AG04450 (cell line): ENCODE measurements at regions not wholly inside any gene's neighbourhood (a gene's known extent, or its start where the extent isn't known, plus 50 kb on each side); places are given as distances from the start of the nearest gene placed in this dataset.

Experiments used
- CTCF ChIA-PET: fragments of 300-600, 350-600 bp; formaldehyde crosslinking; extraction: SDS; loops from one replicate; lab custom pipeline; 2022; ENCODE audit warnings: antibody characterized with exemption, inconsistent platforms; lab: Charles Lee
- POLR2A ChIA-PET: fragments of 350-600 bp; formaldehyde crosslinking; extraction: SDS; loops from one replicate; lab custom pipeline; 2021; ENCODE audit warnings: antibody characterized with exemption, inconsistent platforms; lab: Yijun Ruan, JAX
- DNase-seq: peaks from one replicate; pipeline ENCODE4 v3.0.0-alpha.2; 2011; ENCODE audit warnings: low read depth, low spot score
- H3K27ac ChIP-seq: one replicate; pipeline ENCODE4 v1.5.1; 2012; ENCODE audit warnings: low read depth, low read length, control low read depth
- H3K27me3 ChIP-seq: one replicate; pipeline ENCODE4 v1.6.0; 2012; ENCODE audit warnings: low read length; ENCODE audit not compliant: control insufficient read depth, insufficient read depth
- H3K4me3 ChIP-seq: 2 replicates; pipeline ENCODE4 v1.5.1; 2011; ENCODE audit warnings: mild to moderate bottlenecking, low read depth, low read length, control low read depth
- H3K9me3 ChIP-seq: 2 replicates; pipeline ENCODE4 v1.5.1; 2012; ENCODE audit warnings: low read length; ENCODE audit not compliant: control insufficient read depth, insufficient read depth
- TF ChIP-seq, protein P1 (sequence below): IDR thresholded peaks from 2 replicates; pipeline ENCODE4 v1.5.1; 2011; ENCODE audit warnings: low read depth, low read length, control low read depth, inconsistent platforms

DNA sequence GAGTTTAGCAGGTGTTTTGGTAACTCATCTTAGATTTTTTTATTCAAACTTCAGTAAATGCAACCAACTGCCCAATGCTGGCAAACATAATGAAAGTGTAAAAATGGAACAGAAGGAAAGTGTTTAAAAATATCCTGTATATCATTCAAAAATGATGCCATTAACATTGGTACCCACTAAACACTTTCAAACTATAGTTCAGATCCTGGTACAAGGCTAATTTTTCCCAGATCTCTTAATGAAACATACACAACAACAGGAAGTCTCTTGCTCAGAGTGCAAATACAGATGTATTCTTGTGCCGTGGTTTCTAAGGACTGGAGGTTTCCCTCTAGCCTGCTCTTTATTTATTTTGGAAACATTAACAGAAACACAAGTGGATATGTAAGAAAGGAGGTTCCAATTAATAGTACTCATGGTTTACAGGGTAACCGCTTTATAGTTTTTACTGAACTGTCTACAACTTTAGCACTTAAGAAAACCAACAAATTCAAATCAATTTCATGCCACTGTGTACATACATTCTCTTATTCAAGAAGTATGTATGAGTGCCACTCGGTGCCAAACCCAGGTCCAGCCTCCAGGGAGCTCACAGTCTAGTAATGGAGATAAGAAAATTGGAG lies 176.0 kb upstream of the AKR1E2 start:
- ChIA-PET POLR2A (no interaction called here), CTCF (no interaction called here)
- Histone ChIP-seq H3K27ac (no peak overlapping the region), H3K9me3 (no peaks in the 10 kb centered on the region), H3K27me3 (no peaks in the 10 kb centered on the region), H3K4me3 (no peak overlapping the region)
- TF ChIP-seq, protein P1, sequence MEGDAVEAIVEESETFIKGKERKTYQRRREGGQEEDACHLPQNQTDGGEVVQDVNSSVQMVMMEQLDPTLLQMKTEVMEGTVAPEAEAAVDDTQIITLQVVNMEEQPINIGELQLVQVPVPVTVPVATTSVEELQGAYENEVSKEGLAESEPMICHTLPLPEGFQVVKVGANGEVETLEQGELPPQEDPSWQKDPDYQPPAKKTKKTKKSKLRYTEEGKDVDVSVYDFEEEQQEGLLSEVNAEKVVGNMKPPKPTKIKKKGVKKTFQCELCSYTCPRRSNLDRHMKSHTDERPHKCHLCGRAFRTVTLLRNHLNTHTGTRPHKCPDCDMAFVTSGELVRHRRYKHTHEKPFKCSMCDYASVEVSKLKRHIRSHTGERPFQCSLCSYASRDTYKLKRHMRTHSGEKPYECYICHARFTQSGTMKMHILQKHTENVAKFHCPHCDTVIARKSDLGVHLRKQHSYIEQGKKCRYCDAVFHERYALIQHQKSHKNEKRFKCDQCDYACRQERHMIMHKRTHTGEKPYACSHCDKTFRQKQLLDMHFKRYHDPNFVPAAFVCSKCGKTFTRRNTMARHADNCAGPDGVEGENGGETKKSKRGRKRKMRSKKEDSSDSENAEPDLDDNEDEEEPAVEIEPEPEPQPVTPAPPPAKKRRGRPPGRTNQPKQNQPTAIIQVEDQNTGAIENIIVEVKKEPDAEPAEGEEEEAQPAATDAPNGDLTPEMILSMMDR: no peak
- no peak for DNase-seq

DNA sequence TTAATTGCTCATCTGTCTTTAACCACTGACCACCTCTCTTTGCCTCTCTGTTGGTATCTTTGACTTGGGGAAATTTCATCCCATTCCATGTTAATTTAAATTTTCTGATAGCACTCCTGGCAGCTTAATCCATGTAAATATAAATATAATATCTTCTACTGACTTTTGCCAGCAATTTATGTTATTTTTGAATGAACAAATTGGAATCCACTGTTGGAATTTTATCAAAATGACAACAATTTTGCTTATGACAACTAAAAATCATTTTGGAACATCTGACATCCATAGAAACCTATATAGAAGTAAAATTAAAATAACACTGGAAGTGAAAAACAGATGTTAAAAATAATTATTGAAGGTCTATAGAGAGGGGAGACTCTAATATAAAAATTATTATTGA lies 176.5 kb upstream of the AKR1E2 start:
- H3K9me3 ChIP-seq: no peaks in the 10 kb centered on the region
- H3K27ac ChIP-seq: no peak overlapping the region
- H3K27me3 ChIP-seq: no peaks in the 10 kb centered on the region
- DNase-seq: no peak
- TF ChIP-seq, protein P1: no peak
- CTCF ChIA-PET: no interaction called here
- H3K4me3 ChIP-seq: no peak overlapping the region
- POLR2A ChIA-PET: no interaction called here

DNA sequence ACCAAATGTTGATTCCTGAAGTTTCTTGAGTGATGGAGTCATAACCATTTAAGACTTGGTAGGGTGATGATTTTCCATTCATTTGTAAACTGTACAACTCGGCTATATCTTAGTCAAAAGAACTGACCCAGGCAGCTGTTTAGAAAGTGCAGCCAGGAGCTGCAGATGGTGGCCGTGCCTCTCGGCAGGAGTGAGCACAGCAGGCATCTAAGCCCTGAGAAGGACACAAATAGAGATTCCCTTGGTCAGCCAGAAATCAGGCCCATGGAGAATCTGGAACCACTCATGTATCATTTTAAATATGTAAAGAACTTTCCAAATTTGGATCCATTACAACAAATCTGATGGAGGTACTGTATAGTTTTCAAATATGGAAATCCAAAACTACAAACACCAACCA lies 177.0 kb upstream of the AKR1E2 start:
- POLR2A ChIA-PET: no interaction called here
- H3K9me3 ChIP-seq: no peaks in the 10 kb centered on the region

DNA sequence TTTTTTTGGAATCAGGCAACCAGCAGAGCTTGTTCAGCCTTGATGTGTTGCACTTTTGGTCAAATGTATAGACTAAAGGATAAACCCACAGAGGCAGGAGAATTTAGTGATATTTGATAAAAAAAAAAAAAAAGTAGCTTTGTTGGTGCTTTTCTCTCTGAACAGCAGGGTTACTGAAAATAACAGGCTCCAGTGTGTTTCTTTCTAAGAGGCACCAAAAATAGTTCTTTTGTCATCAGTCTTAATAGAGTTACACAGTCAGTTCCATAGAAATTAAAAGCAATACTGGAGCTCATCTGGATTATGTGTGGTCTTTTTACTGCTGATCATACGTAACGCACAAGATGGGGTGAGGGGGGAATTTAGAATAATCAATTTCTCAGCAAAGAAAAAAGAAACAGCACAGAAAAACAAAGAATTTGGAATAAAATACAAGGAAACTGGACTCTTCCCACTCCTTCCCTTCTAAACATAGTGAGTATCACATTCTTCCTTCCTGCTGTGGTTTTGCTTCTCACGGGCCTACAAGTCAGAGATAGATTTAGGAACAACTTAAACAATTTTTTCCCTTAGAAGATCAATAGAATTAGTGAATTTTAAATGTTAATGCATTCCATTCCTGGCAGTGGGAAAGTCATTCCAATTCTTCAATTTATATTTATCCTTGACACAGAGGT lies 178.8 kb upstream of the AKR1E2 start:
- Histone ChIP-seq H3K27ac (no peak overlapping the region), H3K27me3 (no peaks in the 10 kb centered on the region), H3K9me3 (no peaks in the 10 kb centered on the region), H3K4me3 (no peak overlapping the region)
- no peak for DNase-seq
- TF ChIP-seq, protein P1: no peak
- CTCF ChIA-PET: interaction anchor here (0.7 to 1.6 kb wide), 3 partner anchors 8 to 33 kb away, joined by 3 to 6 read pairs (median 3); no protein-coding TSS in a partner anchor
- POLR2A ChIA-PET: no interaction called here

More for the DNA sequence above, 177.0 kb upstream of the AKR1E2 start:
- no peak overlapping the region for H3K4me3 ChIP-seq
- no peak overlapping the region for H3K27ac ChIP-seq
- CTCF ChIA-PET: no interaction called here
- H3K27me3 ChIP-seq: no peaks in the 10 kb centered on the region
- TF ChIP-seq, protein P1: no peak
- DNase-seq: no peak

DNA sequence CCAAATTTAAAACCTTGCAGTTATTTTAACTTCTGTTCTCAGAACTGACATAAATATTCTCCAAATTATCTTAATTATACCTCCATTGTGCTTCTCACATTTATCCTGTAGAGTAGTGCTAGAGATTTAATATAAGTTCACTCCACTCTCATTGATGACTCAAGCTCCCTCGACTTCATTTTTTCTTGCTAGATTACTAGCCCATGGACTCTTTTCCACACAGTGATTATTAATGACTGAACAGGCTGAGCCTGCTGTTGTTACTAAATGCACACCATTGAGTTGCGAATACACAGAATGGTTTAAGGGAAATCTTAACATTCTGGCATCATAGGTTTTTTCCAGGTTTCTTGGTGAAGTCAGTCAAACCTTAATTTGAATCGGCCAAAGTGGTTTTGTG lies 179.5 kb upstream of the AKR1E2 start:
- Histone ChIP-seq H3K4me3 (no peak overlapping the region), H3K27me3 (no peaks in the 10 kb centered on the region), H3K27ac (no peak overlapping the region), H3K9me3 (no peaks in the 10 kb centered on the region)
- CTCF ChIA-PET: interaction anchor here (0.9 to 1.6 kb wide), 2 partner anchors 9 to 10 kb away, joined by 3 to 6 read pairs; no protein-coding TSS in a partner anchor
- POLR2A ChIA-PET: no interaction called here
- DNase-seq: no peak
- TF ChIP-seq, protein P1: no peak
